ENCODE measurements at regions not wholly inside any gene's neighbourhood (a gene's known extent, or its start where the extent isn't known, plus 50 kb on each side); places are given as distances from the start of the nearest gene placed in this dataset.

DNA sequence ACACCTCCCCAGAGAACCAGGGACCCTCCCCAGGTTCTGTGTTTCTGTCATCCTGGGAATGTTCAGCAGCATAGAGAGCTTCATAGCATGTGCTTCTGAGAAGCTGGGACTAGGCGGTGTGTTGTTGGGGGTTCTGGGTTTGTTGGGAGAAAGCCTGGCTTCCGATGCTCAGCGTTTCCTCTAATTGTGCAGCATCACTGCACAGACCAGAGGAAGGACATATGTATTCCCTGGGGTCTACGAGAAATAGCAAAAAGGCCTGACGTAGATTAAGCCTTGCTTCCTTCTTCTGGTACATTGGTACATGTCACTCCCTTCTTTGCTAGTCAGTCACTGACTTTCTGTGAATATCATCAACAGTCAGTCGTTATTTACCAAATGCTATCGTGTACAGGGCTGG lies 96.9 kb upstream of the SGK1 start:
- TF ChIP-seq, protein P1, sequence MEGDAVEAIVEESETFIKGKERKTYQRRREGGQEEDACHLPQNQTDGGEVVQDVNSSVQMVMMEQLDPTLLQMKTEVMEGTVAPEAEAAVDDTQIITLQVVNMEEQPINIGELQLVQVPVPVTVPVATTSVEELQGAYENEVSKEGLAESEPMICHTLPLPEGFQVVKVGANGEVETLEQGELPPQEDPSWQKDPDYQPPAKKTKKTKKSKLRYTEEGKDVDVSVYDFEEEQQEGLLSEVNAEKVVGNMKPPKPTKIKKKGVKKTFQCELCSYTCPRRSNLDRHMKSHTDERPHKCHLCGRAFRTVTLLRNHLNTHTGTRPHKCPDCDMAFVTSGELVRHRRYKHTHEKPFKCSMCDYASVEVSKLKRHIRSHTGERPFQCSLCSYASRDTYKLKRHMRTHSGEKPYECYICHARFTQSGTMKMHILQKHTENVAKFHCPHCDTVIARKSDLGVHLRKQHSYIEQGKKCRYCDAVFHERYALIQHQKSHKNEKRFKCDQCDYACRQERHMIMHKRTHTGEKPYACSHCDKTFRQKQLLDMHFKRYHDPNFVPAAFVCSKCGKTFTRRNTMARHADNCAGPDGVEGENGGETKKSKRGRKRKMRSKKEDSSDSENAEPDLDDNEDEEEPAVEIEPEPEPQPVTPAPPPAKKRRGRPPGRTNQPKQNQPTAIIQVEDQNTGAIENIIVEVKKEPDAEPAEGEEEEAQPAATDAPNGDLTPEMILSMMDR (conservative IDR thresholded peaks at IDR 0.05; ENCODE audit: low read length): no peak
- TF ChIP-seq EZH2phosphoT487 (IDR thresholded peaks at IDR 0.05; ENCODE audit: borderline replicate concordance): no peak

All from Loucy (cell line).